ENCODE measurements at regions not wholly inside any gene's neighbourhood (a gene's known extent, or its start where the extent isn't known, plus 50 kb on each side); places are given as distances from the start of the nearest gene placed in this dataset.

DNA sequence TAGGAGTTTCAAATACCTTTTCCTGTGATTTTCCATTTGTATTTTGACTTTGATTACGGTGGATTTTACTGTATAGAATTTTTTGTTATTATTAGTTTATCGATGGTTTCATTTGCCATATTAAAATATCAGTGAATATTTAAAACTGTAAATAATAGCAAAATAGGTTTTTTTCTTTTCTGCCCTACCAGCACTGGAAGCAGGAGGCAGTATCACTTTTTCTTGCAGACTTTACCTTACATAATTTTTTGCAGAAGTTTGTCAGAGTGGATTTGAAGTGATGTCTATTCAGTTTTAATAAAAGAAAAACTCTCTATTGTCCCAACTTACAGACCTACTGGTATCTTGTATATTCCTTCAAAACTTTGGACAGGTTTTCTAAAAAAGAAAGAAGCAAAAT, 213.6 kb downstream of the CENPF start:
- Histone ChIP-seq H2AFZ (ENCODE audit: low read depth) (no peak overlapping the region), H4K20me1 (ENCODE audit: insufficient read depth) (no peaks in the 10 kb centered on the region), H3K4me2 (no peak overlapping the region), H3K9me3 (no peaks in the 10 kb centered on the region), H3K9me2 (no peaks in the 10 kb centered on the region), H3K4me3 (ENCODE audit: low read depth in 2 of 2, low read length in 1 of 2) (no peak overlapping the region), H3F3A (replicated peaks; ENCODE audit: insufficient read depth) (no peaks in the 10 kb centered on the region), H3K36me3 (replicated peaks in 1 of 2; ENCODE audit: control insufficient read depth in 1 of 2, insufficient read depth in 2 of 2, low read length in 1 of 2) (no peaks in the 10 kb centered on the region), H3K9ac (no peak overlapping the region), H3K79me2 (ENCODE audit: insufficient read depth) (no peaks in the 10 kb centered on the region), H3K4me1 (ENCODE audit: control insufficient read depth in 1 of 2, insufficient read depth in 2 of 2, low read depth in 1 of 2, low read length in 1 of 2) (no peaks in the 10 kb centered on the region; a peak in 1 of 4 replicates), H3K27ac (ENCODE audit: low read depth in 2 of 2, low read length in 1 of 2) (no peak overlapping the region), H3K27me3 (ENCODE audit: insufficient read depth) (no peaks in the 10 kb centered on the region)
- TF ChIP-seq RAD21 (IDR thresholded peaks at IDR 0.05; ENCODE audit: low read length) = 0 out of 2 replicates have a peak, but pooled peaks have one; percentile 3
- no peak for TF ChIP-seq TAF1 (IDR thresholded peaks at IDR 0.05; ENCODE audit: borderline replicate concordance, low read depth, low read length)
- TF ChIP-seq FOSL2 (IDR thresholded peaks at IDR 0.05; ENCODE audit: borderline replicate concordance, low read depth) = no peak
- TF ChIP-seq, protein P1, sequence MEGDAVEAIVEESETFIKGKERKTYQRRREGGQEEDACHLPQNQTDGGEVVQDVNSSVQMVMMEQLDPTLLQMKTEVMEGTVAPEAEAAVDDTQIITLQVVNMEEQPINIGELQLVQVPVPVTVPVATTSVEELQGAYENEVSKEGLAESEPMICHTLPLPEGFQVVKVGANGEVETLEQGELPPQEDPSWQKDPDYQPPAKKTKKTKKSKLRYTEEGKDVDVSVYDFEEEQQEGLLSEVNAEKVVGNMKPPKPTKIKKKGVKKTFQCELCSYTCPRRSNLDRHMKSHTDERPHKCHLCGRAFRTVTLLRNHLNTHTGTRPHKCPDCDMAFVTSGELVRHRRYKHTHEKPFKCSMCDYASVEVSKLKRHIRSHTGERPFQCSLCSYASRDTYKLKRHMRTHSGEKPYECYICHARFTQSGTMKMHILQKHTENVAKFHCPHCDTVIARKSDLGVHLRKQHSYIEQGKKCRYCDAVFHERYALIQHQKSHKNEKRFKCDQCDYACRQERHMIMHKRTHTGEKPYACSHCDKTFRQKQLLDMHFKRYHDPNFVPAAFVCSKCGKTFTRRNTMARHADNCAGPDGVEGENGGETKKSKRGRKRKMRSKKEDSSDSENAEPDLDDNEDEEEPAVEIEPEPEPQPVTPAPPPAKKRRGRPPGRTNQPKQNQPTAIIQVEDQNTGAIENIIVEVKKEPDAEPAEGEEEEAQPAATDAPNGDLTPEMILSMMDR (IDR thresholded peaks at IDR 0.05) = peak; percentile 27; the same call in 1 of the 2 replicates
- ChIA-PET CTCF (no interaction called here), POLR2A (no interaction called here)
- WGBS (ENCODE audit: low lambda C conversion rate) = 27% methylated on average over 2 of the region's 2 CpGs
- no peak for DNase-seq

DNA sequence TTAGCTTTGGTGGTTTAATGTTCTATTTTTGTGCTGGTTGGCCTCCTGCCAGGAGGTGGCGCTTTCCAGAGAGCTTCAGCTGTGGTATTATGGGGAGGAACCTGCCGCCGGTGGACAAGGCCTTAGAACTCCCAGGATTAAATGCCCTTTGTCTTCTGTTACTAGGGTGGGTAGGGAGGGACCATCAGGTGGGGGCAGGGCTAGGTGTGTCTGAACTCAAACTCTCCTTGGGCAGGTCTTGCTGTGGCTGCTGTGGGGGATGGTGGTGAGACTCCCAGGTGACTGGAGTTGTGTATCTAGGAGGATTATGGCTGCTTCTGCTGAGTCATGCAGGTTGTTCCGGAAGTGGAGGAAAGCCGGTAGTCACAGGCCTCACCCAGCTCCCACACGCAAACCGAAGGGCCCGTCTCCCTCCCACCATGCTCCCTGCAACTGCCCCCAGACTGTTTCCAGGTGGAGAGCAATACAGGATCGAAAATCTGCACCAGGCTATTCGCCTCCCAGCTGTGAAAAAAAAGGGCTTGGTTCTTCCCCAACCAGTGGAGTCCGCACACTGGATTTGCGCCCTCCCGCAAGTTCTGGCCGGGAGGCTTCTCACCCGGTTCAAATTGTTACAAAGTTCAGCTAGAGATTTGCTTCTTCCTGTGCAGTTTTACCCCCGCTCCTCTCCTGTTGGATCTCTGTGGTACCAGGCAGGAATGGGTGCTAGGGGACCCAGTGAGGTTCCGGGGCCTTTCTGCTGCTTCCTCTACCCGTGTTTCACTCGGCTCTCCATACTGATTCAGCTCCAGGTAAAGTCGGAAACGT, 220.5 kb downstream of the CENPF start:
- Histone ChIP-seq H3K4me3 (ENCODE audit: low read depth in 2 of 2, low read length in 1 of 2) (no peak overlapping the region), H3K4me1 (ENCODE audit: control insufficient read depth in 1 of 2, insufficient read depth in 2 of 2, low read depth in 1 of 2, low read length in 1 of 2) (no peaks in the 10 kb centered on the region), H3F3A (replicated peaks; ENCODE audit: insufficient read depth) (no peaks in the 10 kb centered on the region), H4K20me1 (ENCODE audit: insufficient read depth) (no peaks in the 10 kb centered on the region), H3K9me3 (peaks cover 5% of the 10 kb centered on the region; the same call in 1 of the 2 replicates), H3K36me3 (replicated peaks in 1 of 2; ENCODE audit: control insufficient read depth in 1 of 2, insufficient read depth in 2 of 2, low read length in 1 of 2) (no peaks in the 10 kb centered on the region), H3K79me2 (ENCODE audit: insufficient read depth) (no peaks in the 10 kb centered on the region), H3K27ac (ENCODE audit: low read depth in 2 of 2, low read length in 1 of 2) (no peak overlapping the region), H3K4me2 (no peak overlapping the region), H3K27me3 (ENCODE audit: insufficient read depth) (no peaks in the 10 kb centered on the region), H2AFZ (ENCODE audit: low read depth) (no peak overlapping the region), H3K9ac (no peak overlapping the region), H3K9me2 (no peaks in the 10 kb centered on the region)
- no peak for DNase-seq
- TF ChIP-seq SIN3A (IDR thresholded peaks at IDR 0.05; ENCODE audit: borderline replicate concordance, low read depth, low read length) = no peak
- no peak for TF ChIP-seq RAD21 (IDR thresholded peaks at IDR 0.05; ENCODE audit: low read length)
- TF ChIP-seq, protein P1 (IDR thresholded peaks at IDR 0.05) = peak; percentile 3; the same call in 1 of the 2 replicates
- TF ChIP-seq MEF2A (IDR thresholded peaks at IDR 0.05; ENCODE audit: borderline replicate concordance, low read depth) = no peak
- CTCF ChIA-PET = no interaction called here
- POLR2A ChIA-PET = no interaction called here
- 82% methylated on average over 17 of the region's 21 CpGs for WGBS (ENCODE audit: low lambda C conversion rate)

Measured in SK-N-SH (cell line).